BLaER1 (cell line): ENCODE measurements at regions not wholly inside any gene's neighbourhood (a gene's known extent, or its start where the extent isn't known, plus 50 kb on each side); places are given as distances from the start of the nearest gene placed in this dataset.
A peak's percentile ranks its signal among the peaks of the same experiment; 100 is the strongest.

ENCODE experiments used
- H3K27ac ChIP-seq: shearing (Covaris generic); formaldehyde crosslinking; 2 replicates; pipeline ENCODE4 v1.8.1; 2022
- H3K27me3 ChIP-seq: shearing (Covaris generic); formaldehyde crosslinking; 2 replicates; pipeline ENCODE4 v1.8.1; 2022
- H3K36me3 ChIP-seq: shearing (Covaris generic); formaldehyde crosslinking; 2 replicates; pipeline ENCODE4 v1.8.1; 2022
- H3K4me1 ChIP-seq: shearing (Covaris generic); formaldehyde crosslinking; 2 replicates; pipeline ENCODE4 v1.8.1; 2022
- H3K4me2 ChIP-seq: shearing (Covaris generic); formaldehyde crosslinking; 2 replicates; pipeline ENCODE4 v1.8.1; 2022
- H3K4me3 ChIP-seq: shearing (Covaris generic); formaldehyde crosslinking; 2 replicates; pipeline ENCODE4 v1.8.1; 2022
- H3K9ac ChIP-seq: shearing (Covaris generic); formaldehyde crosslinking; 2 replicates; pipeline ENCODE4 v1.8.1; 2022
- H3K9me3 ChIP-seq: shearing (Covaris generic); formaldehyde crosslinking; 2 replicates; pipeline ENCODE4 v1.8.1; 2022
- H4K20me1 ChIP-seq: shearing (Covaris generic); formaldehyde crosslinking; 2 replicates; pipeline ENCODE4 v1.8.1; 2022
- Cebpa-rat ChIP-seq: shearing (Covaris generic); IDR thresholded peaks from 2 replicates; pipeline ENCODE4 v1.8.1; 2022

DNA sequence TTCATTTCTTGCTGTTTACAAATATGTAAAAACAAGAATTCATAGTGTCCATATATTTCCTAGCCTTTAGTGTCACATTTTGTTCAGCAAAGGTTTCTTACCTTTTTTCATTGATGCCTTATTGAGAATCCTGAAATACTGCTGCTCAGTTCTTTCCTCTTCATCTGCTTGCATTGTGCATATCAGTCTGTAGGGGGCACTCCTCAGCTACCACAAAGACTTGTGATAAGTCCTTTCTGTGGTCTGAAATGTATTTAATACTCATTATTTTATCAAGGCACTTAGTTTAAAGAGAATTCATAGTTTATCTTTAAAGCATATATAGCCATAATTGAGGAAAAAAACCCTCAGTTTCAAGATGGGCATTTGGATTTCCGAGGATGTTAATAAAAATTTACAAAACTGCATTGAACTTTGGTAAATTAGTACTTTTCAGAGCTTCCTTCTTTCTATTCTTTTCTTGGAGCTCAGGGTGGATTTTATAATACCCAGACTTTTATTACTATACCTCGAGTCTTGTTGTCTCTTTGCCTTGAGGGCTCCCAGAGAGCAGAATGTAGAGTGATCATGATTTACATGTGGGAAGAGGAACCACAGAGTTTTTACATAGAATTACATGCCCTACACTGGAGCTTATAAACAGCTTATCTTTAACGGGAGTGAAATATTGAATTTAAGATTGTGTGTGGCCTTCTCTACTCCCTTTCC lies 570.1 kb downstream of the PLCL1 start:
- no peak overlapping the region for H3K27ac ChIP-seq
- no peaks in the 10 kb centered on the region for H3K36me3 ChIP-seq
- no peak overlapping the region for H3K4me2 ChIP-seq
- no peaks in the 10 kb centered on the region for H3K9me3 ChIP-seq
- H3K4me1 ChIP-seq: peaks cover 30% of the 10 kb centered on the region
- no peak overlapping the region for H3K9ac ChIP-seq
- H3K4me3 ChIP-seq: no peak overlapping the region
- no peaks in the 10 kb centered on the region for H3K27me3 ChIP-seq
- no peaks in the 10 kb centered on the region for H4K20me1 ChIP-seq
- TF ChIP-seq Cebpa-rat: no peak

DNA sequence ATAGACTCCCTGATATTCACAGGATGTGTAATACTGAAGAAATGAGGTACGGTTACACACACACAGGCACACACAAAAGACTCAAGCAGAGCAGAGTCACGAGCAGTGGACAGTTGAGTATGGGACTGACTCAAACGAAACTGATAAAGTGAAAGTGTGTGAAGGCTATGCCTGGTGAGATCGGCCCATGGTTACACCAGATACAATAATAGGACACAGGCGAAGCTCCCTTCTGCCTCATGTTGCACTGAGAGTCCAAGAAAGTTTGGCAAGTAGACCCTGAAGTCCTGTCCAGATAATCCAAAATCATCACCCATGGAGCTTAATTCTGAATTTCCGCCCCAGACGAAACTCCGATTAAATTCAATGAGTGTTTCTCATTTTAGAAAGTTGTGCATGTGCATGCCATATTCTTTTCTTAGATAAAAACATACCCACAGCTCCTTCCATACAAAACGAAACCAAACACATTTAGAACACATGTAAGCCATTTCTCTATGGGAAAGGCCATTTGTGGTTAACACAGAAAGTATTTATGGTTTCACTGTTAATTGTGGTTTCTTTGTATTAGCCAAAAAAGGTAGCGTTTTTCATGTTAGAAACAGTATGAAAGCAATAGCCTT lies 567.6 kb downstream of the PLCL1 start:
- Histone ChIP-seq H3K27ac (peak overlapping the region; percentile 68), H4K20me1 (no peaks in the 10 kb centered on the region), H3K4me1 (peaks cover 30% of the 10 kb centered on the region), H3K27me3 (no peaks in the 10 kb centered on the region), H3K9me3 (no peaks in the 10 kb centered on the region), H3K36me3 (no peaks in the 10 kb centered on the region), H3K9ac (peak overlapping the region; percentile 63; the same call in 1 of the 2 replicates), H3K4me3 (peak overlapping the region; percentile 54), H3K4me2 (peak overlapping the region; percentile 82)
- TF ChIP-seq Cebpa-rat: no peak

DNA sequence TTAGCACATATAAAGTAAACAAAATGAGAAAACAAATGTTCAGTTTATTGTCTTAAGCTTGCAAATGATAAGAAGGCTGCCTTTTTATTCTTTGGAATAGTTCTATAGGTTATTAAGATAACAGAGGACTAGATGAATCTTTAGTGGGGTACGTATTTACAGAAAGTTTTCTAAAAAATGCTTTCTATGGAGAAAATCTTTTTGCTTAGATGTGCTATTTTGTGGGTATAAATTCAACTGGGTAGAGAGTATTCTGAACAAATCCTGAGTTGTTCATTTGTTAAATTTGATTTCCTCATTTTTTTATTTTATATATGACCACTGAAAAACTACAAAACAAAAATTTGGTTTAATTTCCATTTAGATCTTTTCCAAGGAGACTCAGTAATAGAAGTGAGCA lies 566.9 kb downstream of the PLCL1 start:
- peaks cover 30% of the 10 kb centered on the region for H3K4me1 ChIP-seq
- H3K4me3 ChIP-seq: 0 out of 2 replicates have a peak overlapping the region, but pooled peaks have one; percentile 54
- H4K20me1 ChIP-seq: no peaks in the 10 kb centered on the region
- H3K27me3 ChIP-seq: no peaks in the 10 kb centered on the region
- peak overlapping the region; percentile 82 for H3K4me2 ChIP-seq
- no peaks in the 10 kb centered on the region for H3K9me3 ChIP-seq
- no peak overlapping the region for H3K9ac ChIP-seq
- no peaks in the 10 kb centered on the region for H3K36me3 ChIP-seq
- peak overlapping the region; percentile 68; the same call in 1 of the 2 replicates for H3K27ac ChIP-seq
- no peak for TF ChIP-seq Cebpa-rat

DNA sequence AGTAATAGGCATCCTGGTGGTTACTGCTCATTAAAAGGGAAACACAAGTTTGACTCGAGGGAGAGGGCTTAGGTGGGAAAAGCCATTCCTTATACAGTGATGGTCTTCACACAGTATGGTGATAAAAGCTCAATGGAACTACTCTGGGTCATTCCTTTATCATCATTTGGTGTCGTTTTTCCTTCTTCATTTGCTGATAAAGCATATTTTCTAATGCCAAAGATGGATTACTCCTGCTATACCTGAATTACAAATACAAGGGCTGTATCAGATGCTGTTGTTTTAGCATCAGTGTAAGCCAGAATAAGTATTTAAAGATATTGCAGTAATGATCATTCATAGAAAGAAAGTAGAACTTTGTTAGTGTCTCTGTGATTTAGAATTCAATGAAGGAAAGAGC lies 563.7 kb downstream of the PLCL1 start:
- H3K27ac ChIP-seq: no peak overlapping the region
- H3K4me1 ChIP-seq: peaks cover 19% of the 10 kb centered on the region
- no peaks in the 10 kb centered on the region for H4K20me1 ChIP-seq
- no peaks in the 10 kb centered on the region for H3K27me3 ChIP-seq
- H3K9me3 ChIP-seq: no peaks in the 10 kb centered on the region
- no peak for TF ChIP-seq Cebpa-rat
- H3K4me3 ChIP-seq: no peak overlapping the region
- no peak overlapping the region for H3K4me2 ChIP-seq
- no peaks in the 10 kb centered on the region for H3K36me3 ChIP-seq
- no peak overlapping the region for H3K9ac ChIP-seq

DNA sequence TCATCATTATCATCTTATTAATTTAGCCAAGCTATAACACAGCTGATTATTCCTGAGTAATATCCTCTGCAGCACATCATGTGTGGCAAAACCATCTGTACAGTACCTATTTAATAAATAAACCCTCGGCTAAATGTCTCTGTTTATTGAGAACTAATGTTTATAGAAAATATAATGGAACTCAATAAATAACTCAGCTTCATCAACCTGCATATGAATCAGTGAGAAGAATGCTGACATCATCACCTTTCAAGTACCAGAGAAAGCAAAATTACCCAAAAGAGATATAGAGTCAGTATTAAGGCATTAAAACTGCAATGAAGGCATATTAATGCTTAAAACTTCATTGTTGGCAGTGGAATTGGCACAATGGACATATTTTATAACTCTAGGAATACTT lies 558.3 kb downstream of the PLCL1 start:
- H3K9ac ChIP-seq: no peak overlapping the region
- H3K4me3 ChIP-seq: no peak overlapping the region
- H4K20me1 ChIP-seq: no peaks in the 10 kb centered on the region
- H3K4me1 ChIP-seq: no peaks in the 10 kb centered on the region
- no peak overlapping the region for H3K4me2 ChIP-seq
- no peak overlapping the region for H3K27ac ChIP-seq
- H3K9me3 ChIP-seq: no peaks in the 10 kb centered on the region
- H3K36me3 ChIP-seq: no peaks in the 10 kb centered on the region
- TF ChIP-seq Cebpa-rat: no peak
- H3K27me3 ChIP-seq: no peaks in the 10 kb centered on the region

DNA sequence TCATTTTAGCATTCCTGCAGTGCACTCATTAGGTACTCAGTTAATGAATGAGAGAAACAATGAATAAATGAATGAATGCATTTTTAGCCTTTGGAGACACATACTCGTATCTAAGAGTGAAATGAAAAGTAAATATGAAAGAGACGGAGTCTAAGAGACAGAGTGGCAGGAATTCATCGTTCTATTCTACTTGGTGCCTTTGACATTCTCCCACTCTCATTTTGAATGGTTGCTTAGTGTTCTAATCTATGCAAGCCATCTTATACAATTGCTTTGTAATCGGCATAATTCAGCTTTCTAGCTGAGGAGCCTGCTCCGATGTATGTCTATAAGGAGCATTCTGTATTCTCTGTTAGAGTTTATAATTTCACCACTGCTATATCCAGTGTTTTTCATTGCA lies 554.9 kb downstream of the PLCL1 start:
- Histone ChIP-seq H3K4me1 (no peaks in the 10 kb centered on the region), H3K27me3 (no peaks in the 10 kb centered on the region), H4K20me1 (no peaks in the 10 kb centered on the region), H3K4me3 (no peak overlapping the region), H3K9me3 (no peaks in the 10 kb centered on the region), H3K9ac (no peak overlapping the region), H3K27ac (no peak overlapping the region), H3K36me3 (no peaks in the 10 kb centered on the region), H3K4me2 (no peak overlapping the region)
- no peak for TF ChIP-seq Cebpa-rat

DNA sequence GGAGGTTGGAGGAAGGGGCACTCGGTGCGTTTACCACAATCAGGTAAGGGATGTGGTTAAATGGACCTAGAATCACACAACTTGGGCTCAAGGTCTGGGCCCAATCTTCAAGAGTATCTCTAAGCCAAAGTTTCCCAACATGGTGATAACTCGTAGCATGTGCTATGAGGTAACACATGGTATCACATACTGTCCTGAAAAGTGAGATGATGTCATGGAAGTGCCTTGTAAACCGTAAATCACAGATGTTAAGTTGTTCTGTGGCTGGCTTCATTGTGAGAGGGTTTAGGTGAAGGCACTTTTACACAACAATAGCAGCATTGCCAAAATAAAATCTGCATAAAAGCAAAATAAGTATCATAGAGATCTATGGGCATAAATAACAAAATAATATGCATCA lies 551.8 kb downstream of the PLCL1 start:
- Histone ChIP-seq H4K20me1 (no peaks in the 10 kb centered on the region), H3K4me1 (no peaks in the 10 kb centered on the region), H3K27me3 (no peaks in the 10 kb centered on the region), H3K9me3 (no peaks in the 10 kb centered on the region), H3K4me3 (no peak overlapping the region), H3K27ac (no peak overlapping the region), H3K9ac (no peak overlapping the region), H3K4me2 (no peak overlapping the region), H3K36me3 (no peaks in the 10 kb centered on the region)
- TF ChIP-seq Cebpa-rat: no peak

DNA sequence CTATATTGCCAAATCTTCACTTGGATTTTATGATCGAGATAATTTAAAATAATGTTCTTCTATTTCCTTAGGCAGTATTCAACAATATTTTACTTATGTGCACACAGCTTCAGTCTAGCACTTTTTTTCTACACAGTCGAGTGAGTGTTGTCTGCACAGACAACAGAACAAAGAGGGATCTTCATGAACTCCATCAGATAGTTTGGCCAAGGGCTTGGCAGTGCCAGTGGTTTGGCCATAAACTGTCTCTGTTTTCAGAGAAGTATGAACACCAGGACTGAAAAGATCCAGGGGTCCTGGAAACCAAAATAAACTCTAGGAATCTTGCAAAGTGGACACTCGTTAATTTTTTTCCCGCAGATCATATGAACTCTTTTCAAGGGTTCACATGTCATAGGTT lies 547.3 kb downstream of the PLCL1 start:
- Histone ChIP-seq H3K27me3 (no peaks in the 10 kb centered on the region), H4K20me1 (no peaks in the 10 kb centered on the region), H3K27ac (no peak overlapping the region), H3K4me2 (no peak overlapping the region), H3K9me3 (no peaks in the 10 kb centered on the region), H3K9ac (no peak overlapping the region), H3K4me1 (no peaks in the 10 kb centered on the region), H3K4me3 (no peak overlapping the region), H3K36me3 (no peaks in the 10 kb centered on the region)
- no peak for TF ChIP-seq Cebpa-rat

DNA sequence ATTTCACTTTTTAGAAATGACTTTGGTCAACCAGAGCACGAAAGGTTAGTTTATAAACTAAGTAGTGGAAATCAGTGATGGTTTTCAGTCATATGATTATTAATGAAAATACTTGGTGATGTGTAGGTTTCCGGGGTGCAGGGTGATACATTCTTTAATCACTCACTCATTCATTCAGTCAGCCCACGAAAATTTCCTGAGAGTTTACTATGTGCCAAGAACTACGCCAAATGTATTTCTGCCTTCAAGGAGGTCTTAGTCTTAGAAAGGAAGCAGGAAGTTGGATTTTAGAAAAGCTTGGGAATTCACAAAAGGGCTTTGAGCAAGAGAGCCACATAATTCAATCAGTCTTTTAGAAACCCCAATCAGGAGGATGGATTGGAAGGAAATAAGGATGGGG lies 543.6 kb downstream of the PLCL1 start:
- Histone ChIP-seq H3K4me1 (no peaks in the 10 kb centered on the region), H3K36me3 (no peaks in the 10 kb centered on the region), H3K4me3 (no peak overlapping the region), H3K27me3 (no peaks in the 10 kb centered on the region), H4K20me1 (no peaks in the 10 kb centered on the region), H3K27ac (no peak overlapping the region), H3K4me2 (no peak overlapping the region), H3K9me3 (no peaks in the 10 kb centered on the region), H3K9ac (no peak overlapping the region)
- no peak for TF ChIP-seq Cebpa-rat

DNA sequence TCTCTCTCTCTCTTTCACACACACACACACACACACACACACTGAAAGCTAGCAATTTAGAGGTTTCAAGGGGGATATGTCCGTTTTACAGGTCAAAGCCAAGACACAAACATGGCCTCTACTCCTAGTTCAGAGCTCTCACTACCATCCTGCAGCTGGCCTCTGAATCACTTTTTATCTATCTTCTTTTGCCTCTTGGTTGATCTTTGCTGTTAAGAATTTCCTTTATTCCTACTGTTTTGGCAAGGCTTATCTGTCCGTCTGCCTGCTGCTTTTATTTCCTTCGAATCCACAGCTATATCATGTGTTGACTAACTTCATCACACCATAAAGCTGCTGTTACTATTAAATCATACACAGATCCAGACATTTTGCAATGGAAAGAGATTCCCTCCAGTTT lies 543.0 kb downstream of the PLCL1 start:
- H3K4me3 ChIP-seq: no peak overlapping the region
- H3K9ac ChIP-seq: no peak overlapping the region
- no peaks in the 10 kb centered on the region for H3K9me3 ChIP-seq
- no peaks in the 10 kb centered on the region for H4K20me1 ChIP-seq
- H3K4me1 ChIP-seq: no peaks in the 10 kb centered on the region
- no peaks in the 10 kb centered on the region for H3K27me3 ChIP-seq
- H3K27ac ChIP-seq: no peak overlapping the region
- TF ChIP-seq Cebpa-rat: no peak
- H3K4me2 ChIP-seq: no peak overlapping the region
- H3K36me3 ChIP-seq: no peaks in the 10 kb centered on the region
